Parathyroid adenoma (tissue), 2 donors: ENCODE measurements at regions not wholly inside any gene's neighbourhood (a gene's known extent, or its start where the extent isn't known, plus 50 kb on each side); places are given as distances from the start of the nearest gene placed in this dataset.

Source experiments
- H2AFZ ChIP-seq: fragments of 300-600 bp; sonication (generic); one replicate; pipeline ENCODE4 v1.7.0; 2017; ENCODE audit warnings: antibody characterized with exemption, mild to moderate bottlenecking
- H3K27ac ChIP-seq: fragments of 300-600 bp; sonication (generic); one replicate; pipeline ENCODE4 v1.7.0; 2017
- H3K27me3 ChIP-seq: fragments of 300-600 bp; sonication (generic); one replicate; pipeline ENCODE4 v1.7.0; 2017; ENCODE audit warnings: low read length; ENCODE audit not compliant: control insufficient read depth, insufficient read depth
- H3K36me3 ChIP-seq: fragments of 300-600 bp; sonication (generic); one replicate; pipeline ENCODE4 v1.7.0; 2017; ENCODE audit warnings: low read length; ENCODE audit not compliant: control insufficient read depth, insufficient read depth
- H3K4me1 ChIP-seq: fragments of 300-600 bp; sonication (generic); one replicate; pipeline ENCODE4 v1.7.0; 2017; ENCODE audit warnings: control low read depth
- H3K4me2 ChIP-seq: fragments of 300-600 bp; sonication (generic); one replicate; pipeline ENCODE4 v1.7.0; 2017; ENCODE audit warnings: low read length
- H3K4me3 ChIP-seq: fragments of 300-600 bp; sonication (generic); one replicate; pipeline ENCODE4 v1.7.0; 2017; ENCODE audit warnings: low read depth, low read length
- H3K79me2 ChIP-seq: fragments of 300-600 bp; sonication (generic); one replicate; pipeline ENCODE4 v1.7.0; 2017; ENCODE audit warnings: control low read depth
- H3K9ac ChIP-seq: fragments of 300-600 bp; sonication (generic); one replicate; pipeline ENCODE4 v1.7.0; 2017; ENCODE audit warnings: mild to moderate bottlenecking
- H3K9me3 ChIP-seq: fragments of 300-600 bp; sonication (generic); one replicate; pipeline ENCODE4 v1.7.0; 2017; ENCODE audit warnings: low read length; ENCODE audit not compliant: control insufficient read depth
- CTCF ChIP-seq: fragments of 300-600 bp; sonication (generic); IDR thresholded peaks from one replicate; pipeline ENCODE4 v1.7.0; 2017; ENCODE audit warnings: antibody characterized with exemption, mild to moderate bottlenecking
- donor health status: primary hyperparathyroidism.

GRCh38 chr20:17882834-17883591 lies 85.6 kb downstream of the SNX5 start:
- H3K9ac ChIP-seq, result no peak overlapping the region
- H3K4me3 ChIP-seq, result no peak overlapping the region
- no peak overlapping the region for H3K27ac ChIP-seq
- H2AFZ ChIP-seq, result no peak overlapping the region
- H3K27me3 ChIP-seq, result no peaks in the 10 kb centered on the region
- TF ChIP-seq CTCF, result no peak
- H3K4me1 ChIP-seq, result no peaks in the 10 kb centered on the region
- no peaks in the 10 kb centered on the region for H3K36me3 ChIP-seq
- no peaks in the 10 kb centered on the region for H3K9me3 ChIP-seq
- H3K4me2 ChIP-seq, result peak overlapping the region; percentile 41
- H3K79me2 ChIP-seq, result no peaks in the 10 kb centered on the region

- no peak for TF ChIP-seq CTCF
- Histone ChIP-seq H3K9me3 (no peaks in the 10 kb centered on the region), H3K36me3 (no peaks in the 10 kb centered on the region), H3K9ac (no peak overlapping the region), H3K4me2 (no peak overlapping the region), H3K27ac (no peak overlapping the region), H3K79me2 (no peaks in the 10 kb centered on the region), H2AFZ (no peak overlapping the region), H3K4me1 (no peaks in the 10 kb centered on the region), H3K27me3 (no peaks in the 10 kb centered on the region), H3K4me3 (no peak overlapping the region)
These were observed 86.3 kb downstream of the SNX5 start for GRCh38 chr20:17882065-17882833.

- Histone ChIP-seq H3K27ac (no peak overlapping the region), H3K4me3 (no peak overlapping the region), H3K79me2 (no peaks in the 10 kb centered on the region), H2AFZ (no peak overlapping the region), H3K27me3 (no peaks in the 10 kb centered on the region), H3K4me2 (no peak overlapping the region), H3K9ac (no peak overlapping the region), H3K9me3 (no peaks in the 10 kb centered on the region), H3K4me1 (no peaks in the 10 kb centered on the region), H3K36me3 (no peaks in the 10 kb centered on the region)
- TF ChIP-seq CTCF, result no peak
These were observed 86.9 kb downstream of the SNX5 start for GRCh38 chr20:17881741-17882064.

GRCh38 chr20:17878912-17879602 lies 89.5 kb downstream of the SNX5 start:
- H3K36me3 ChIP-seq, result no peaks in the 10 kb centered on the region
- H3K27ac ChIP-seq, result no peak overlapping the region
- H3K4me2 ChIP-seq, result no peak overlapping the region

More at GRCh38 chr20:17878912-17879602, 89.5 kb downstream of the SNX5 start:
- no peak overlapping the region for H3K4me3 ChIP-seq
- H3K9ac ChIP-seq, result no peak overlapping the region
- no peaks in the 10 kb centered on the region for H3K9me3 ChIP-seq
- TF ChIP-seq CTCF, result no peak
- no peaks in the 10 kb centered on the region for H3K27me3 ChIP-seq
- H2AFZ ChIP-seq, result no peak overlapping the region
- peaks cover 21% of the 10 kb centered on the region for H3K4me1 ChIP-seq
- H3K79me2 ChIP-seq, result no peaks in the 10 kb centered on the region
